K562 (cell line): ENCODE measurements at regions not wholly inside any gene's neighbourhood (a gene's known extent, or its start where the extent isn't known, plus 50 kb on each side); places are given as distances from the start of the nearest gene placed in this dataset.

ENCODE experiments used
- ATAC-seq: fragments of 200-7000 bp; cut with Tn5 transposase; 3 replicates; pipeline ENCODE4 v1.9.1; 2020; ENCODE audit warnings: moderate library complexity
- BruUV-seq: library from RNA; stranded (reverse); fragments of 400-500 nt; replicated peaks from 2 replicates; lab custom pipeline; 2021; lab: Mats Ljungman, UMichigan
- CTCF ChIA-PET: fragments of 300-600 bp; formaldehyde crosslinking; extraction: SDS; loops from one replicate; lab custom pipeline; 2021; ENCODE audit warnings: low intra/inter-chr PET ratio; lab: Yijun Ruan, JAX
- POLR2A ChIA-PET: fragments of 300-600, 350-650 bp; sonication (Branson Sonifier 250); formaldehyde crosslinking; extraction: SDS; loops from one replicate; lab custom pipeline; 2021; ENCODE audit warnings: antibody characterized with exemption, inconsistent platforms; lab: Yijun Ruan, JAX
- DNase-seq, 4 experiments: peaks; one replicate each; pipeline versions ENCODE4 v3.0.0 to v3.0.0-alpha.2; 2011 to 2018; ENCODE audit warnings: low spot score in 3 of 4, mixed read lengths in 3 of 4; ENCODE audit errors: extremely low read depth in 1 of 4
- FAIRE-seq: peaks from 2 replicates; lab custom pipeline; 2011; peaks lifted over from hg19 to GRCh38; lab: Jason Lieb, UNC
- H2AFZ ChIP-seq: 2 replicates; pipeline ENCODE4 v1.6.0; 2011; ENCODE audit warnings: low read depth, low read length, control low read depth, inconsistent platforms
- H3K27ac ChIP-seq: fragments of 200-600 bp; 3 replicates; pipeline ENCODE4 v1.8.0; 2011; ENCODE audit warnings: low read depth, mild to moderate bottlenecking, control low read depth, inconsistent platforms, low read length, moderate library complexity, mixed read lengths; ENCODE audit errors: extremely low read depth
- H3K27me3 ChIP-seq, 2 experiments: fragments of 300-600 bp in 1 of 2; 2 replicates in 1 of 2; 3 replicates in 1 of 2; pipeline versions ENCODE4 v1.6.0 to v1.8.0; 2011; ENCODE audit warnings: inconsistent platforms in 2 of 2, low read length in 2 of 2, mild to moderate bottlenecking in 1 of 2, mixed read lengths in 1 of 2, moderate library complexity in 1 of 2; ENCODE audit not compliant: control insufficient read depth in 2 of 2, insufficient read depth in 2 of 2
- H3K36me3 ChIP-seq: fragments of 300-600 bp; 3 replicates; pipeline ENCODE4 v1.8.0; 2011; ENCODE audit warnings: mild to moderate bottlenecking, low read length, inconsistent platforms; ENCODE audit not compliant: control insufficient read depth, insufficient read depth
- H3K4me1 ChIP-seq, 2 experiments: fragments of 200-600 bp in 1 of 2; replicated peaks in 1 of 2; 2 replicates in 1 of 2; 3 replicates in 1 of 2; pipeline versions ENCODE4 v1.5.1 to v1.8.0; 2011; ENCODE audit warnings: inconsistent platforms in 2 of 2, low read length in 2 of 2, mild to moderate bottlenecking in 1 of 2, mixed read lengths in 1 of 2, moderate library complexity in 1 of 2; ENCODE audit not compliant: control insufficient read depth in 2 of 2, insufficient read depth in 2 of 2
- H3K4me2 ChIP-seq: 2 replicates; pipeline ENCODE4 v1.6.1; 2011; ENCODE audit warnings: low read length, control low read depth, inconsistent platforms, mixed read lengths; ENCODE audit not compliant: insufficient read depth
- H3K4me3 ChIP-seq: fragments of 200-600 bp; sonication (generic), shearing (Covaris generic); 2 replicates; pipeline ENCODE4 v1.5.1; 2016; ENCODE audit warnings: control low read depth, inconsistent platforms
- H3K79me2 ChIP-seq: fragments of 200-600 bp; 3 replicates; pipeline ENCODE4 v1.8.0; 2011; ENCODE audit warnings: low read length, inconsistent platforms; ENCODE audit not compliant: control insufficient read depth, insufficient read depth
- H3K9ac ChIP-seq, 2 experiments: 2 replicates each; pipeline versions ENCODE4 v1.6.0 to v1.6.1; 2011; ENCODE audit warnings: low read depth in 2 of 2, low read length in 2 of 2, control low read depth in 1 of 2, inconsistent platforms in 1 of 2, mild to moderate bottlenecking in 1 of 2, mixed read lengths in 1 of 2; ENCODE audit not compliant: insufficient read depth in 1 of 2
- H3K9me1 ChIP-seq: one replicate; pipeline ENCODE4 v1.6.0; 2011; ENCODE audit warnings: inconsistent platforms, mild to moderate bottlenecking, low read length, moderate library complexity; ENCODE audit not compliant: control insufficient read depth, insufficient read depth
- H3K9me3 ChIP-seq: replicated peaks from 2 replicates; pipeline ENCODE4 v1.5.1; 2011; ENCODE audit warnings: low read depth, low read length, inconsistent platforms; ENCODE audit not compliant: control insufficient read depth, insufficient read depth
- H4K20me1 ChIP-seq: replicated peaks from 2 replicates; pipeline ENCODE4 v1.6.1; 2011; ENCODE audit warnings: low read length, inconsistent platforms, mixed read lengths; ENCODE audit not compliant: control insufficient read depth, insufficient read depth
- CGGBP1 ChIP-seq: fragments of 250-450 bp; sonication (Bioruptor Pico); IDR thresholded peaks from 2 replicates; pipeline ENCODE4 v1.9.0; 2021; ENCODE audit warnings: mild to moderate bottlenecking
- FOXJ3 ChIP-seq: sonication (generic); formaldehyde crosslinking; IDR thresholded peaks from 2 replicates; pipeline ENCODE4 v1.4.0; 2020; ENCODE audit warnings: mild to moderate bottlenecking, missing genetic modification reagents
- JUNB ChIP-seq: fragments of 450-650 bp; formaldehyde crosslinking; conservative IDR thresholded peaks from 2 replicates; pipeline ENCODE4 v1.4.0; 2020; ENCODE audit warnings: mild to moderate bottlenecking
- MBD2 ChIP-seq: sonication (generic); IDR thresholded peaks from 2 replicates; pipeline ENCODE4 v1.6.1; 2016; ENCODE audit warnings: low read depth, borderline replicate concordance
- MCM3 ChIP-seq: fragments of 450-650 bp; IDR thresholded peaks from 2 replicates; pipeline ENCODE4 v1.6.1; 2016
- NR4A1 ChIP-seq, 2 experiments: fragments of 250-450 bp in 1 of 2; fragments of 450-650 bp in 1 of 2; sonication (Bioruptor Pico) in 1 of 2; IDR thresholded peaks; 2 replicates each; pipeline versions ENCODE4 v1.4.0 to v1.6.1; 2016 to 2020; ENCODE audit warnings: mild to moderate bottlenecking in 2 of 2, missing compliant biosample characterization in 1 of 2, missing genetic modification characterization in 1 of 2, moderate library complexity in 1 of 2
- RBFOX2 ChIP-seq: fragments of 200-400 bp; formaldehyde crosslinking; IDR thresholded peaks from 2 replicates; pipeline ENCODE4 v1.6.1; 2017; ENCODE audit warnings: low read depth, mild to moderate bottlenecking, low read length, moderate library complexity
- SLC30A9 ChIP-seq: fragments of 250-450 bp; sonication (Bioruptor Pico); IDR thresholded peaks from 2 replicates; pipeline ENCODE4 v1.8.0; 2022; ENCODE audit warnings: mild to moderate bottlenecking, moderate library complexity
- SPI1 ChIP-seq: IDR thresholded peaks from 2 replicates; pipeline ENCODE4 v1.6.1; 2011; ENCODE audit warnings: low read depth, low read length, control low read depth, borderline replicate concordance
- SREBF2 ChIP-seq: sonication (generic); formaldehyde crosslinking; IDR thresholded peaks from 2 replicates; pipeline ENCODE4 v1.4.0; 2020; ENCODE audit warnings: mild to moderate bottlenecking, missing genetic modification reagents
- TEAD1 ChIP-seq, 2 experiments: fragments of 450-650 bp in 1 of 2; sonication (generic) in 1 of 2; formaldehyde crosslinking; IDR thresholded peaks; 2 replicates each; pipeline versions ENCODE4 v1.4.0 to v1.8.0; 2020 to 2022; ENCODE audit warnings: mild to moderate bottlenecking in 2 of 2, missing genetic modification reagents in 1 of 2
- WGBS: fragments of 100-300 bp; shearing (Covaris generic); methylation state at CpG from one replicate; pipeline ENCODE4 v1.1.6; 2016; ENCODE audit warnings: low coverage, mixed read lengths; ENCODE audit not compliant: insufficient coverage; ENCODE audit errors: missing lambda C conversion rate; 5-methylcytosine and 5-hydroxymethylcytosine counted together
- in situ Hi-C: fragments of 300-500 bp; cut with MboI; formaldehyde crosslinking; loops from 4 replicates; pipeline ENCODE4 v1.15.0; 2018; ENCODE audit warnings: inconsistent platforms, mixed read lengths
- intact Hi-C: fragments of 100-400 bp; cut with micrococcal nuclease; formaldehyde crosslinking; loops from 2 replicates; pipeline ENCODE4 v1.14.2; 2022
- TF ChIP-seq, protein P1 (sequence below): IDR thresholded peaks from 2 replicates; pipeline ENCODE4 v1.6.1; 2011; ENCODE audit not compliant: insufficient read length; ENCODE audit errors: extremely low read depth
- TF ChIP-seq, protein P2 (sequence below): fragments of 450-650 bp; IDR thresholded peaks from 2 replicates; pipeline ENCODE4 v1.6.1; 2016; ENCODE audit warnings: low read depth, mild to moderate bottlenecking, moderate library complexity

GRCh38 chr1:4595341-4596225, 58.8 kb upstream of the AJAP1 start:
- Histone ChIP-seq H3K4me2 (no peak overlapping the region), H3K36me3 (no peaks in the 10 kb centered on the region), H3K79me2 (no peaks in the 10 kb centered on the region), H3K27me3 (peaks cover 7 to 42% of the 10 kb centered on the region in 2 experiments), H4K20me1 (no peaks in the 10 kb centered on the region; the same call in 1 of the 2 replicates), H3K9ac (no peak overlapping the region), H3K4me3 (no peak overlapping the region), H3K9me1 (no peaks in the 10 kb centered on the region), H3K9me3 (no peaks in the 10 kb centered on the region), H3K4me1 (no peaks in the 10 kb centered on the region), H3K27ac (no peak overlapping the region), H2AFZ (no peak overlapping the region)
- TF ChIP-seq, protein P1, sequence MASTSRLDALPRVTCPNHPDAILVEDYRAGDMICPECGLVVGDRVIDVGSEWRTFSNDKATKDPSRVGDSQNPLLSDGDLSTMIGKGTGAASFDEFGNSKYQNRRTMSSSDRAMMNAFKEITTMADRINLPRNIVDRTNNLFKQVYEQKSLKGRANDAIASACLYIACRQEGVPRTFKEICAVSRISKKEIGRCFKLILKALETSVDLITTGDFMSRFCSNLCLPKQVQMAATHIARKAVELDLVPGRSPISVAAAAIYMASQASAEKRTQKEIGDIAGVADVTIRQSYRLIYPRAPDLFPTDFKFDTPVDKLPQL, result no peak
- TF ChIP-seq RBFOX2 (no peak), MCM3 (no peak), SLC30A9 (CRISPR knock-in tag) (no peak), SPI1 (no peak), CGGBP1 (CRISPR knock-in tag) (no peak), JUNB (CRISPR knock-in tag) (no peak), FOXJ3 (CRISPR knock-in tag) (no peak), TEAD1 (CRISPR knock-in tag; IDR thresholded peaks at IDR 0.05) (no peak), SREBF2 (CRISPR knock-in tag) (no peak), MBD2 (no peak), NR4A1 (CRISPR knock-in tag; IDR thresholded peaks at IDR 0.05) (no peak), NR4A1 (tag; IDR thresholded peaks at IDR 0.05) (no peak)
- TF ChIP-seq, protein P2, sequence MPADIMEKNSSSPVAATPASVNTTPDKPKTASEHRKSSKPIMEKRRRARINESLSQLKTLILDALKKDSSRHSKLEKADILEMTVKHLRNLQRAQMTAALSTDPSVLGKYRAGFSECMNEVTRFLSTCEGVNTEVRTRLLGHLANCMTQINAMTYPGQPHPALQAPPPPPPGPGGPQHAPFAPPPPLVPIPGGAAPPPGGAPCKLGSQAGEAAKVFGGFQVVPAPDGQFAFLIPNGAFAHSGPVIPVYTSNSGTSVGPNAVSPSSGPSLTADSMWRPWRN, result no peak
- intact Hi-C loops, result no loop called here
- WGBS, result 3% methylated on average over 17 of the region's 17 CpGs
- BruUV-seq, result no TSS peak
- FAIRE-seq (no peak), ATAC-seq (no peak), DNase-seq (no peak)
- POLR2A ChIA-PET, result interaction anchor here (0.6 kb wide), 1 partner anchor 1005 kb away, joined by 3 read pairs; no protein-coding TSS in a partner anchor
- CTCF ChIA-PET, result no interaction called here
- in situ Hi-C loops, result no loop called here
